HepG2 (cell line): ENCODE measurements at regions not wholly inside any gene's neighbourhood (a gene's known extent, or its start where the extent isn't known, plus 50 kb on each side); places are given as distances from the start of the nearest gene placed in this dataset.

Source experiments
- ATAC-seq: fragments of 200-7000 bp; cut with Tn5 transposase; 3 replicates; pipeline ENCODE4 v1.9.1; 2020; ENCODE audit warnings: mild to moderate bottlenecking, moderate library complexity
- BruUV-seq: library from RNA; stranded (reverse); fragments of 400-500 nt; replicated peaks from 2 replicates; lab custom pipeline; 2021; lab: Mats Ljungman, UMichigan
- CTCF ChIA-PET: fragments of 300-600 bp; formaldehyde crosslinking; extraction: SDS; loops from one replicate; lab custom pipeline; 2021; ENCODE audit warnings: low total read pairs, inconsistent platforms, low intra/inter-chr PET ratio; lab: Yijun Ruan, JAX
- POLR2A ChIA-PET: fragments of 350-600 bp; sonication (Branson Sonifier 250); formaldehyde crosslinking; loops from one replicate; lab custom pipeline; 2020; ENCODE audit warnings: antibody characterized with exemption, inconsistent platforms; lab: Yijun Ruan, JAX
- DNase-seq: peaks from one replicate; pipeline ENCODE4 v3.0.0-alpha.2; 2015; ENCODE audit warnings: low spot score
- FAIRE-seq: peaks from 3 replicates; lab custom pipeline; 2011; peaks lifted over from hg19 to GRCh38; lab: Jason Lieb, UNC
- H2AFZ ChIP-seq: one replicate; pipeline ENCODE4 v1.6.1; 2011; ENCODE audit warnings: low read length, inconsistent platforms
- H3K27ac ChIP-seq: fragments of 300-600 bp; 3 replicates; pipeline ENCODE4 v1.8.0; 2011; ENCODE audit warnings: mixed run types, mild to moderate bottlenecking, mixed read lengths, low read length, inconsistent platforms; ENCODE audit not compliant: insufficient read depth; ENCODE audit errors: extremely low read length
- H3K27me3 ChIP-seq, 2 experiments: fragments of 200-600 bp in 1 of 2; 2 replicates in 1 of 2; 3 replicates in 1 of 2; pipeline versions ENCODE4 v1.6.0 to v1.8.0; 2011; ENCODE audit warnings: low read length in 2 of 2, mild to moderate bottlenecking in 2 of 2, moderate library complexity in 2 of 2, inconsistent platforms in 1 of 2; ENCODE audit not compliant: insufficient read depth in 2 of 2, control insufficient read depth in 1 of 2
- H3K36me3 ChIP-seq, 2 experiments: fragments of 200-600 bp in 1 of 2; replicated peaks in 1 of 2; 2 replicates in 1 of 2; 3 replicates in 1 of 2; pipeline versions ENCODE4 v1.5.1 to v1.8.0; 2011; ENCODE audit warnings: low read length in 2 of 2, inconsistent platforms in 1 of 2; ENCODE audit not compliant: insufficient read depth in 2 of 2, control insufficient read depth in 1 of 2
- H3K4me1 ChIP-seq: 2 replicates; pipeline ENCODE4 v1.5.1; 2012; ENCODE audit warnings: low read length, inconsistent platforms; ENCODE audit not compliant: insufficient read depth
- H3K4me2 ChIP-seq: 2 replicates; pipeline ENCODE4 v1.6.0; 2011; ENCODE audit warnings: low read depth, low read length, inconsistent platforms
- H3K4me3 ChIP-seq, 3 experiments: fragments of 200-600 bp in 1 of 3; sonication (generic), shearing (Covaris generic) in 1 of 3; replicated peaks in 1 of 3; 2 replicates each; pipeline ENCODE4 v1.5.1; 2011 to 2016; ENCODE audit warnings: low read length in 3 of 3, inconsistent platforms in 2 of 3, low read depth in 2 of 3, mild to moderate bottlenecking in 2 of 3, control low read depth in 1 of 3, mixed read lengths in 1 of 3; ENCODE audit not compliant: insufficient read depth in 1 of 3
- H3K79me2 ChIP-seq: one replicate; pipeline ENCODE4 v1.6.1; 2011; ENCODE audit warnings: low read length, inconsistent platforms; ENCODE audit not compliant: insufficient read depth
- H3K9ac ChIP-seq: 2 replicates; pipeline ENCODE4 v1.6.0; 2011; ENCODE audit warnings: mild to moderate bottlenecking, low read depth, low read length, inconsistent platforms; ENCODE audit not compliant: insufficient read depth
- H3K9me3 ChIP-seq: 2 replicates; pipeline ENCODE4 v1.5.1; 2012; ENCODE audit warnings: mild to moderate bottlenecking, low read length
- H4K20me1 ChIP-seq: 2 replicates; pipeline ENCODE4 v1.6.0; 2011; ENCODE audit warnings: inconsistent platforms, mild to moderate bottlenecking, low read length, moderate library complexity; ENCODE audit not compliant: insufficient read depth
- BRF2 ChIP-seq: sonication (generic); formaldehyde crosslinking; IDR thresholded peaks from 2 replicates; pipeline ENCODE4 v1.8.1; 2022; ENCODE audit warnings: mild to moderate bottlenecking, missing genetic modification reagents
- CENPT ChIP-seq: sonication (generic); formaldehyde crosslinking; IDR thresholded peaks from 2 replicates; pipeline ENCODE4 v1.8.0; 2022; ENCODE audit warnings: low read depth, mild to moderate bottlenecking, moderate library complexity, missing genetic modification reagents
- MATR3 ChIP-seq: sonication (generic); formaldehyde crosslinking; IDR thresholded peaks from 2 replicates; pipeline ENCODE4 v1.4.0; 2020; ENCODE audit warnings: missing genetic modification reagents
- MAZ ChIP-seq, 2 experiments: sonication (generic) in 1 of 2; formaldehyde crosslinking in 1 of 2; IDR thresholded peaks; 2 replicates each; pipeline versions ENCODE4 v1.5.0 to v1.6.1; 2012 to 2020; ENCODE audit warnings: low read depth in 2 of 2, mild to moderate bottlenecking in 2 of 2, borderline replicate concordance in 1 of 2, improper control_type of control experiment in 1 of 2, low read length in 1 of 2, missing genetic modification reagents in 1 of 2, moderate library complexity in 1 of 2
- MEIS1 ChIP-seq: sonication (generic); formaldehyde crosslinking; IDR thresholded peaks from 2 replicates; pipeline ENCODE4 v1.9.0; 2021; ENCODE audit warnings: mild to moderate bottlenecking, missing genetic modification reagents, moderate library complexity, borderline replicate concordance
- SMAD1 ChIP-seq: sonication (generic); formaldehyde crosslinking; IDR thresholded peaks from 2 replicates; pipeline ENCODE4 v1.4.0; 2020; ENCODE audit warnings: missing genetic modification reagents, low read depth, mild to moderate bottlenecking, borderline replicate concordance
- TCF7L2 ChIP-seq: IDR thresholded peaks from 2 replicates; pipeline ENCODE4 v1.6.1; 2011; ENCODE audit warnings: mild to moderate bottlenecking, low read depth, low read length, moderate library complexity
- ZNF234 ChIP-seq: sonication (generic); formaldehyde crosslinking; conservative IDR thresholded peaks from 2 replicates; pipeline ENCODE4 v1.5.1; 2020; ENCODE audit warnings: mild to moderate bottlenecking, missing genetic modification reagents
- ZNF296 ChIP-seq: sonication (generic); formaldehyde crosslinking; conservative IDR thresholded peaks from 2 replicates; pipeline ENCODE4 v1.5.0; 2020; ENCODE audit warnings: mild to moderate bottlenecking, missing genetic modification reagents
- ZNF569 ChIP-seq: sonication (generic); formaldehyde crosslinking; IDR thresholded peaks from 2 replicates; pipeline ENCODE4 v1.5.0; 2020; ENCODE audit warnings: mild to moderate bottlenecking, missing genetic modification reagents, moderate library complexity, borderline replicate concordance
- ZNF883 ChIP-seq: sonication (generic); formaldehyde crosslinking; IDR thresholded peaks from 2 replicates; pipeline ENCODE4 v1.5.1; 2020; ENCODE audit warnings: mild to moderate bottlenecking, missing genetic modification reagents; ENCODE audit errors: not compliant biosample characterization
- WGBS: methylation state at CpG from one replicate; pipeline ENCODE4 v1.1.6; 2017; ENCODE audit warnings: low lambda C conversion rate; 5-methylcytosine and 5-hydroxymethylcytosine counted together
- in situ Hi-C: cut with HindIII; loops from 2 replicates; pipeline ENCODE4 v1.10.0; 2017; ENCODE audit warnings: low pct_unique_long_range_greater_than_20kb; ENCODE audit not compliant: extremely low pct_ligation_motif_present
- intact Hi-C: fragments of 100-400 bp; cut with micrococcal nuclease; formaldehyde crosslinking; loops from one replicate; pipeline ENCODE4 v1.10.0; 2022; ENCODE audit not compliant: unreplicated experiment
- TF ChIP-seq, protein P1 (sequence below): sonication (generic); formaldehyde crosslinking; IDR thresholded peaks from 2 replicates; pipeline ENCODE4 v1.4.0; 2020; ENCODE audit warnings: missing genetic modification reagents, mild to moderate bottlenecking, borderline replicate concordance
- TF ChIP-seq, protein P2 (sequence below): sonication (generic); formaldehyde crosslinking; IDR thresholded peaks from 2 replicates; pipeline ENCODE4 v1.5.1; 2020; ENCODE audit warnings: mild to moderate bottlenecking, missing genetic modification reagents, moderate library complexity
- TF ChIP-seq, protein P3 (sequence below): IDR thresholded peaks from 2 replicates; pipeline ENCODE4 v1.6.1; 2012; ENCODE audit warnings: low read depth, low read length, improper control_type of control experiment
- TF ChIP-seq, protein P4 (sequence below): sonication (generic); formaldehyde crosslinking; IDR thresholded peaks from 2 replicates; pipeline ENCODE4 v1.4.0; 2020; ENCODE audit warnings: missing genetic modification reagents

GRCh38 chr3:104835376-104835775 lies 531.3 kb upstream of the ALCAM start:
- no peak for ATAC-seq
- H3K4me3 ChIP-seq: no peak overlapping the region
- DNase-seq: no peak
- TF ChIP-seq ZNF296 (no peak), MAZ (IDR thresholded peaks at IDR 0.05; ENCODE audit: borderline replicate concordance, low read depth, low read length) (no peak), MAZ (CRISPR knock-in tag; IDR thresholded peaks at IDR 0.05; ENCODE audit: low read depth) (no peak), SMAD1 (CRISPR knock-in tag) (no peak), BRF2 (CRISPR knock-in tag) (no peak), ZNF883 (no peak), CENPT (CRISPR knock-in tag) (no peak), MEIS1 (CRISPR knock-in tag) (no peak), MATR3 (CRISPR knock-in tag) (no peak), ZNF569 (no peak), TCF7L2 (no peak), ZNF234 (CRISPR knock-in tag) (no peak)
- TF ChIP-seq, protein P1, sequence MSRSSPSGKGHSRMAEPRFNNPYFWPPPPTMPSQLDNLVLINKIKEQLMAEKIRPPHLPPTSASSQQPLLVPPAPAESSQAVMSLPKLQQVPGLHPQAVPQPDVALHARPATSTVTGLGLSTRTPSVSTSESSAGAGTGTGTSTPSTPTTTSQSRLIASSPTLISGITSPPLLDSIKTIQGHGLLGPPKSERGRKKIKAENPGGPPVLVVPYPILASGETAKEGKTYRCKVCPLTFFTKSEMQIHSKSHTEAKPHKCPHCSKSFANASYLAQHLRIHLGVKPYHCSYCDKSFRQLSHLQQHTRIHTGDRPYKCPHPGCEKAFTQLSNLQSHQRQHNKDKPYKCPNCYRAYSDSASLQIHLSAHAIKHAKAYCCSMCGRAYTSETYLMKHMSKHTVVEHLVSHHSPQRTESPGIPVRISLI (CRISPR knock-in tag): no peak
- TF ChIP-seq, protein P2, sequence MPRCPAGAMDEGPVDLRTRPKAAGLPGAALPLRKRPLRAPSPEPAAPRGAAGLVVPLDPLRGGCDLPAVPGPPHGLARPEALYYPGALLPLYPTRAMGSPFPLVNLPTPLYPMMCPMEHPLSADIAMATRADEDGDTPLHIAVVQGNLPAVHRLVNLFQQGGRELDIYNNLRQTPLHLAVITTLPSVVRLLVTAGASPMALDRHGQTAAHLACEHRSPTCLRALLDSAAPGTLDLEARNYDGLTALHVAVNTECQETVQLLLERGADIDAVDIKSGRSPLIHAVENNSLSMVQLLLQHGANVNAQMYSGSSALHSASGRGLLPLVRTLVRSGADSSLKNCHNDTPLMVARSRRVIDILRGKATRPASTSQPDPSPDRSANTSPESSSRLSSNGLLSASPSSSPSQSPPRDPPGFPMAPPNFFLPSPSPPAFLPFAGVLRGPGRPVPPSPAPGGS (CRISPR knock-in tag): no peak
- TF ChIP-seq, protein P3, sequence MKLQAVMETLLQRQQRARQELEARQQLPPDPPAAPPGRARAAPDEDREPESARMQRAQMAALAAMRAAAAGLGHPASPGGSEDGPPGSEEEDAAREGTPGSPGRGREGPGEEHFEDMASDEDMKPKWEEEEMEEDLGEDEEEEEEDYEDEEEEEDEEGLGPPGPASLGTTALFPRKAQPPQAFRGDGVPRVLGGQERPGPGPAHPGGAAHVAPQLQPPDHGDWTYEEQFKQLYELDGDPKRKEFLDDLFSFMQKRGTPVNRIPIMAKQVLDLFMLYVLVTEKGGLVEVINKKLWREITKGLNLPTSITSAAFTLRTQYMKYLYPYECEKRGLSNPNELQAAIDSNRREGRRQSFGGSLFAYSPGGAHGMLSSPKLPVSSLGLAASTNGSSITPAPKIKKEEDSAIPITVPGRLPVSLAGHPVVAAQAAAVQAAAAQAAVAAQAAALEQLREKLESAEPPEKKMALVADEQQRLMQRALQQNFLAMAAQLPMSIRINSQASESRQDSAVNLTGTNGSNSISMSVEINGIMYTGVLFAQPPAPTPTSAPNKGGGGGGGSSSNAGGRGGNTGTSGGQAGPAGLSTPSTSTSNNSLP: no peak
- TF ChIP-seq, protein P4, sequence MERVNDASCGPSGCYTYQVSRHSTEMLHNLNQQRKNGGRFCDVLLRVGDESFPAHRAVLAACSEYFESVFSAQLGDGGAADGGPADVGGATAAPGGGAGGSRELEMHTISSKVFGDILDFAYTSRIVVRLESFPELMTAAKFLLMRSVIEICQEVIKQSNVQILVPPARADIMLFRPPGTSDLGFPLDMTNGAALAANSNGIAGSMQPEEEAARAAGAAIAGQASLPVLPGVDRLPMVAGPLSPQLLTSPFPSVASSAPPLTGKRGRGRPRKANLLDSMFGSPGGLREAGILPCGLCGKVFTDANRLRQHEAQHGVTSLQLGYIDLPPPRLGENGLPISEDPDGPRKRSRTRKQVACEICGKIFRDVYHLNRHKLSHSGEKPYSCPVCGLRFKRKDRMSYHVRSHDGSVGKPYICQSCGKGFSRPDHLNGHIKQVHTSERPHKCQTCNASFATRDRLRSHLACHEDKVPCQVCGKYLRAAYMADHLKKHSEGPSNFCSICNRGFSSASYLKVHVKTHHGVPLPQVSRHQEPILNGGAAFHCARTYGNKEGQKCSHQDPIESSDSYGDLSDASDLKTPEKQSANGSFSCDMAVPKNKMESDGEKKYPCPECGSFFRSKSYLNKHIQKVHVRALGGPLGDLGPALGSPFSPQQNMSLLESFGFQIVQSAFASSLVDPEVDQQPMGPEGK: no peak
- TF ChIP-seq, all 625 proteins: peak for 0
- no peaks in the 10 kb centered on the region for H3K9me3 ChIP-seq
- H3K9ac ChIP-seq: no peak overlapping the region
- H3K27me3 ChIP-seq: no peaks in the 10 kb centered on the region
- ChIA-PET POLR2A (no interaction called here), CTCF (no interaction called here)
- H3K36me3 ChIP-seq: no peaks in the 10 kb centered on the region
- intact Hi-C loops: no loop called here
- H3K4me2 ChIP-seq: no peak overlapping the region
- in situ Hi-C loops: no loop called here
- no peaks in the 10 kb centered on the region for H4K20me1 ChIP-seq
- no peak overlapping the region for H3K27ac ChIP-seq
- no peaks in the 10 kb centered on the region for H3K4me1 ChIP-seq
- no peak for FAIRE-seq
- 0% methylated on average over 1 of the region's 1 CpG for WGBS
- BruUV-seq: no TSS peak
- H3K79me2 ChIP-seq: no peaks in the 10 kb centered on the region
- H2AFZ ChIP-seq: no peak overlapping the region
